ENCODE measurements at regions not wholly inside any gene's neighbourhood (a gene's known extent, or its start where the extent isn't known, plus 50 kb on each side); places are given as distances from the start of the nearest gene placed in this dataset.
"Not testable (repeated sequence)": the region's sequence is repeated elsewhere in the genome, so short reads cannot be mapped to it uniquely, and the experiment has no call there.

- no peak for DNase-seq
These were observed 198.6 kb downstream of the SHOX start for GRCh38 chrX:829145-829544.

- no peak for DNase-seq
These were observed 197.9 kb downstream of the SHOX start for GRCh38 chrX:828411-828959.

GRCh38 chrX:826448-826847 lies 195.9 kb downstream of the SHOX start:
- DNase-seq: no peak

- no peak for DNase-seq
These were observed 195.4 kb downstream of the SHOX start for GRCh38 chrX:825991-826390.

GRCh38 chrX:823073-823472 lies 192.5 kb downstream of the SHOX start:
- not testable (repeated sequence) for DNase-seq

GRCh38 chrX:821327-822107 lies 190.9 kb downstream of the SHOX start:
- DNase-seq: no peak

- no peak for DNase-seq
These were observed 189.1 kb downstream of the SHOX start for GRCh38 chrX:819684-820083.

GRCh38 chrX:817759-818300 lies 187.2 kb downstream of the SHOX start:
- no peak for DNase-seq

- not testable (repeated sequence) for DNase-seq
These were observed 186.6 kb downstream of the SHOX start for GRCh38 chrX:817147-817546.

- DNase-seq: no peak
These were observed 185.8 kb downstream of the SHOX start for GRCh38 chrX:816411-816810.

GRCh38 chrX:810186-810585 lies 179.6 kb downstream of the SHOX start:
- DNase-seq: no peak

GRCh38 chrX:809081-809480 lies 178.5 kb downstream of the SHOX start:
- no peak for DNase-seq

GRCh38 chrX:806586-806985 lies 176.0 kb downstream of the SHOX start:
- no peak for DNase-seq

GRCh38 chrX:805988-806387 lies 175.4 kb downstream of the SHOX start:
- no peak for DNase-seq

- DNase-seq: no peak
These were observed 174.6 kb downstream of the SHOX start for GRCh38 chrX:805103-805670.

- no peak for DNase-seq
These were observed 172.3 kb downstream of the SHOX start for GRCh38 chrX:802846-803245.

- no peak for DNase-seq
These were observed 169.2 kb downstream of the SHOX start for GRCh38 chrX:799808-800207.

- no peak for DNase-seq
These were observed 163.7 kb downstream of the SHOX start for GRCh38 chrX:794311-794710.

- no peak for DNase-seq
These were observed 162.7 kb downstream of the SHOX start for GRCh38 chrX:793216-793770.

- no peak for DNase-seq
These were observed 161.0 kb downstream of the SHOX start for GRCh38 chrX:791479-792034.

- no peak for DNase-seq
These were observed 160.3 kb downstream of the SHOX start for GRCh38 chrX:790783-791360.

GRCh38 chrX:790041-790506 lies 159.5 kb downstream of the SHOX start:
- DNase-seq: no peak

GRCh38 chrX:789096-789495 lies 158.5 kb downstream of the SHOX start:
- DNase-seq: no peak

All from activated T-cell treated with anti-CD3 and anti-CD28 coated beads, Interleukin-2, amount 50 U/mL, for 48 hours (primary cell).